ENCODE measurements at regions not wholly inside any gene's neighbourhood (a gene's known extent, or its start where the extent isn't known, plus 50 kb on each side); places are given as distances from the start of the nearest gene placed in this dataset.
A peak's percentile ranks its signal among the peaks of the same experiment; 100 is the strongest.
"Not testable (repeated sequence)": the region's sequence is repeated elsewhere in the genome, so short reads cannot be mapped to it uniquely, and the experiment has no call there.

DNA sequence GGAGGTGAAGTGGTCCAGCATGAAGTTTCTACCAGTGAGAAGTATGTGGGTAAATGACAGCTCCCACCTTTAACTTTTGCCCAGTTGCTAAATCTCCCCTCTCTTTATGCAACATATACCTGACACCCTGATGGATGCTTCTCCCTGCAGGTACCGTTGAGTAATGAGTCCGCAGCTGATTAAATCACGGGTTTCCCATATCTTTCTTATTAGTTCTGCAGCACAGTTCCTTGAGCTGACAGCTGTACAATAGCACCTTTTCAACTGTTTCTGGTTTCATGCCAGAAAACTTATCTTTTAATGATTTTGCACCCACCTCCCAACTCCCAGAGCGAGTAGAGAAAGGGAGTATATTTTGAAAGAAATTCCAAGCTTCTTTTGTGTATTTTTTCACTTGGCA lies 161.0 kb upstream of the TUT7 start:
- DNase-seq: no peak

DNA sequence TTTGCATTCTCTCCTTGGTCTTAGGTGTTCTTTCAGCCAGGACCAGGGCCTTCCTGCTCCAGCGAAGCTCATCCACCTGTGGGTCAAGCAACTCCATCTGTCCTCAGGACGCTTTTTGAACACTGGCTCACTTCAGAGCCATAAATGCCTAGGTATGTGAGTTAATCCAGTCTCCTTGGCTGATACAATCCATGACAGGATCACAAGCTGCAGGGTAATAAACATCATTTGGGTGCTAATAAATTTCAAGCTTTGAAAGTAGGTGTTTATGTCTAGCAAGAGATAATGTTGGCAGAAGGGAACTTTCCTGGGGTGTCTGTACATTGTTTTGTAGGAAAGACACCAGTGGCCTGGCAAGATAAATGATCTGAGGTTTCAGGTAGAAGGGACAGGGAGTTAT lies 159.2 kb upstream of the TUT7 start:
- DNase-seq: no peak

DNA sequence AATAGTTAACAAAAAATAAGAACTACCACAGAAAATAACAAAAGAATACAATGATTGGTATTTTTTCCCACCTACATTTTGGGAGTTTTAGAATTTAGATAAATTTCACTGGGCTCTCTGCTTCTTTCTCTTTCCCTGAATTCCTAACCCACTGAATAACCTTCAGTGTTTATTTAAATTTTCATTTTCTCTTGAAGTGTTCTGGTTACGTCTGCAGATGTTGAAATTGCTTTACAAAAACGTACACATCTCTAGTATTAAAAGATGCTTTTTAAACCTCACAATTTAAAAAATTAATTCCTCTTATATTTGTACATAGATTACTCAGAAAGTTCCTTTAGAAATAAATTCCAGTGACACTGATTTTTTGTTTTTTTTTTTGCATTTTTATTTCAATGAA lies 158.7 kb upstream of the TUT7 start:
- no peak for DNase-seq

DNA sequence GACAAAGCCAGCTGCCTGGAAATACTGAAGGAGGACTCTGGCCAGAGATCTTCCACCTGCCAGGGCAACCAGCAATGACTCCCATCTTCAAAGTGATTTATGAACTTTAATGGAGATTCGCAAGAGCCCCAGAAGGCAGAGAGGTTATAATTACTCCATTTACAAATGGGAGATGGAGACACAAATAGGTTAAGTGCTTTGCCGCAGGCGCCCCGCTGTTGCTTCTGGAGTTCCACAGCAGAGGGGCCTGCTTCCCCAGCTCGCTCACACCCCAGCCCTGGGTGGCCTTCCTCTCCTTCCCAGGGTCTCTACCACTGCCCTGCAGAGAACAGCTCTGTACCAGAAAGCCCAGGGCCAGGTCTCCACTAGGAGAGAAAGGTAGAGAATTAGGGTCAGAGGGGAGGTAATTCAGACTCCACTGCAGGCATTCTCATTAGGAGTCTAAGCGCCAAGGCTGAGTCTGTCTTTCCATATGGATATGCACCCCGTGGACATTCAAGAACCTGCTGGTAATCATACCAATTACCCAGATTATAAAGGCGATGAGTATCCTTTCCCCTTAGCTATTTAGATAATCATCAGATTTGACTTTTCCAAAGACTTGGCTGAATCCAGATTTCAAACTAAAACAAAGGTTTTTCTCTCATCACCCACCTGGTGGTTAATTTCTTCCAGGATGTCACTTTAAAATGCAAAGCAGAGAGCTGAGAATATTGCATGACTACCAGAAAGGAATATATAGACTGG lies 157.6 kb upstream of the TUT7 start:
- DNase-seq: no peak

DNA sequence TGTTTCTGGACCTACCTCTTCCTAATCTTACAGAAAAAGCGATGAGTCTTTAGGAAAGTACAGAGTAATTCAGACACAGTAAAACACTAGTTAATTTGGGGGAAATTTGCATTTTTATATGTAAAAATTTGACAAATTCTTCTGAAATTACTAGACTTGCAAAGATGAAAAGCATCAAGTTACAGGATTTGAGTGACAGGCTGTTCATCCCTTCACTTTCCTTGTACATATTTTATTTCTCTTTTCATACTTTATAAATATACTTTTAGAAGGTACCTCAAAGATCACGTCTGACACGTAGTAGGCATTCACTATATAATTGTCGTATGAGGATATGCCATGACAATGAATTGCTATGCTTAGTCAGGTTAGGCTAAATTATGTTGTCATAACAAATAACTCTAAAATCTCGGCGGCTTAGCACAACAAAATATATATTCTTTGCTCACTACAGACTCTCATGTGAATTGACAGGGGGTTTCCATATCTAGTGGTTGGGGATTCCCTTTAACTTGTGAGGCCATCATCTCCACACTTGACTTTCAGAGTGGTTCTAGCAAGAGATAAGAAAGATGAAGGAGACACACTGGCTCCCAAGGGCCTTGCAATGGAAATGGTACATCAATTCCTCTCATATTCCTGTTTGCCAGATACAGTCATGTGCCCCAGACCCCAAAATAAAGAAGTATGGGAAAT lies 154.1 kb upstream of the TUT7 start:
- DNase-seq: no peak

DNA sequence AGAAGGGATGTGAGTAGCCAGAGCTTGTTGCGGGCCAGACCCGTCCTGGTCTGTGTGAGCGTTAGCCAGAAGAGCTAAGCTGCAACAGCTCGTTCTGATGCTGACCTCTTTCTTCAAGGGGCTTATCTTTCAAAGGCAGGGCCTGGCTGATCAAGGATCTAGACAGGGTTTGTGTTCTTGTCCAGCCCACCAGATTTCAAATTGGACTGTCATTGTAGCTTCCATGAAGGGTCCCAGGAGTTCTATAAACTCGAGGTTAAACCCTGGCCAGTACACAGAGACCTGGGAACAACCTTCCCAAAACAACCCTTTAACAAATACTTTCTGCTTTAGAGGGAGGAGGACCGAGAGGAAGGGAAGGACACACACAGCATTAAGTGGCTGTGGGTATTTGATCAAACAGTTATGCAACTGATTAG lies 153.0 kb upstream of the TUT7 start:
- no peak for DNase-seq

DNA sequence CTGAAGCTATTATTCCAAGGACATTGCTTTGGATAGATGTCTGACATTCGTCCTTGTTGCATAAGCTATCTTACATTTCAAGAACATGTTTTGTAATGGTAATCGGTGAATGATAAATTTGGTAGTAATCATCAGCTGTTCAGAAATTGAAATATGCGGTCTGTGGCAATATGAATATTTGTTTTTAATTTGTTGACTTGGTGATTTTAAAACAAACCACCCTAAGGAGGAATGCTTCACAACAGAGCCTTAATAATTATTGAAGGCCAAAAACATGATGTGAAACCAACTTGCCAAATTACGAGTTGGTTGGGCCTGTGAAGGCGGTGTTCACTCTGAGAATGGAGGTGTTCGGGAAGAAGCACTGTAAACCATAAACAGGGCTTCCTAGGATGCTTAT lies 149.7 kb upstream of the TUT7 start:
- no peak for DNase-seq

DNA sequence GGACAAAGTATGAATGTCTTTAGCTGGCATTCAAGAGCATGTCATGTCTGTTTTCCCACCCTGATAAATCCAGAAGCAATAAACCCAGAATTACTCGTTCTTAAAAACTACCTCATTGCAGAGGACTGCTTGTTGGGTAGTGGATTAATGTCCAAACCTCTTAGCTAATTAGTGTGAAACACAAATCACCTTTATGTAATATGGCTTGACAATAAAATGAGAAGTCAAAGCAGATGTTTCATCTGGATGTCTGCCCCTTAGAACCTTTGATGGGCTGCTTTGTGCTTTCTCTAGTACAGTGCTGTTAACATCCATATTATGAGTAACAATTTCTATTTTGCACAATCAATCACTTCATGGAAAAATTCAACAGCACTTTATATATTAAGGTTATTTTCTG lies 149.1 kb upstream of the TUT7 start:
- no peak for DNase-seq

DNA sequence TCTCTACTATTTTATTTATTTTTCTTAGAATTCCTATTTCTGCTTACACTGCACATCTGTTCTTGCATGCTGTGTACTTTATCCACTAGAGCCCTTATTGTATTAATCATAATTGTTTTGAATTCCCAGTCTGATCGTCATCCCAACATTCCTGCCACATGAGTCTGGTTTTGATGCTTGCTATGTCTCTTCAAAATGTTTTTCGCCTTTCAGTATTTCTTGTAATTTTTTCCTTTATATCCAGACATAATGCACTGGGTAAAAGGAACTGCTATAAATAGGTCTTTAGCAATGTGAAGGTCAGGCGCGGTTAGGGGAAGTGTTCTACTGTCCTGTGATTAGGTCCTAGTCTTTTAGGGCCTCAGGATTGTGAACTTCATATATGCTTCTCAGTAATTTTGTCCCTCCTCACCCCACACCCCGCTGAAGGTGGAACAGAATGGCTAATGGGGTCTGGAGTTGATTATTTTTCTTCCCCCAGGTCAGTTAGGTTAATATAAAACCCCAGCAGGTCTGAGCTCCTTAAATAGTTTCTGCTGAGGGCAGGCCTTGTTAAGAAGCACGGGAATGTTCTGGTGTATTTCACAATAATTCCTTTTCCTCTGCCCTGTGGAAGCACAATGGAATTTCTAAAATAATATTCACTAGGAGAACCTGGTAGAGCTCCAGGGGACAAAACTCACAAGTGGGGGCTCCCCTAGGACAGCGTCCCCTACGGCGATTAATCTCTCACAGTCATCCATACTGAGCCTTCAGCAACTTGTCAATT lies 146.6 kb upstream of the TUT7 start:
- no peak for DNase-seq

DNA sequence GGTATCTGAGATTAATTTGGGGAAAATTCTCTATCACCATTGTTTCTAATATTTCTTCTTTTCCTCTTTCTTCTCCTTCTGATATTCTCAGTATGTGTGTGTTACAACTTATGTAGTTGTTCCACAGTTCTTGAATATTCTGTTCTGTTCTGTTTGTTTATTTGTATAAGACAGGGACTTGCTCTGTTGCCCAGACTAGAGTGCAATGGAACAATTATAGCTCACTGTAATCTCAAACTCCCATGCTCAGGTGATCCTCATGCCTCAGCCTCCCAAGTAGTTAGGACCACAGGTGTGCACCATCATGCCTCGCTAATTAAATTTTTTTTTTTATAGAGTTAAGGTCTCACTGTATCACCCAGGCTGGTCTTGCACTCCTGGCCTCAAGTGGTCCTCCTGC lies 145.8 kb upstream of the TUT7 start:
- no peak for DNase-seq

DNA sequence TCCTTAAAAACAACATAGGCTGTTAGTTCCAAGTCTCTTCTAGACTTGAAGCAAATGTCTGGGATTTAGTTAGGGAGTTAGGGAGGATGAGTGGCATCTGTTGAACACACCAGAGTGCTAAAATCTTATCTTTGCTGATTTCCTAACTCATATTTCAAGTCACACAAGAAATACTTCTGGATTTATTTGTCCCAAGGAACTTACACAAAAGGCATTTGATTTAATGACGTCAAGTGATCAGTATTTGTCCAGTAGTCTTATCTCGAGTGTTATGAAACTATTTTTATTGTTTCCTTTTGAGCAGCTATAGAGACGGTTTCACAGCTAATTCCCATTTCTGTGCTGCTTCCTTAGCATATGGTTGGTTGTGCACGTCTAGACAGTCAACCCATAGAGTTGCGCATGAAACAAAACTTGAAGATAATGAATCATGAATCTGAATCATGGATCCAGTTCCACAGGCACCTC lies 140.5 kb upstream of the TUT7 start:
- no peak for DNase-seq

DNA sequence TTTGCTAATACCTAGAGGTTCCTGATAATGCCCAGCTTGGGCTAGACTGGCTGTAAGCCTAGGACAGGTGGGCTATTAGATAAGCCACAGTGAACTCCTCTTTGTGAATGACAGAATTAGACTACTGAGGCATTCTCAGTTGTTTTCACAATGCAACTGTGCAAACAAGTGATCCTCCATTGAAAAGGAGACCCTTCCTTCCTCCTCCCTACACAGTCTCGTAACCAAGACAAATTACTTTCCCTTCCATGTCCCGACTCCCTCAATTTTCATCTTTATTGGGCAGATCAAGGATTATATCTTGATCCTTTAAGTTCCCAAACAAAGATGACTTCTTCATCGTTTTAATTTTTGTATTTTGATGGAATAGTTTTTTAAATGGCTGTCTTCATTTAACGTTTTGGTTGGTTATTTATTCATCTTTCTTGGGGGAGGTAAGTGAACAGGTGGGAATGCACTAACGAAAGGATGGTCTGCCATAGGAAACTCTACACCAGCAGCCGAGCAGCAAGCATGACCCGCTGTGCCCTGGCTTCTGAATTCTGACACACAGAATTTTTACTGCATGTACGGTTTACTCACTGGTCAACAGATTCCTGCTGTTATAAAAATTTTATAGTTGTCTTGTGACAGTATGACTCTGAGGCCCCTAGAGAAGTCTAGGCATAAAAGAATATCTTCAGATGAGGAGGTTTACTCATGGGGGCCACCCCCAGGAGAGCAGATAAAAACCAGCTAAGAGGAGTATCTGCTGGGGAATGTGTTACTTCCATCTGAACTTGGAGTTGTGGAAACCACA lies 137.5 kb upstream of the TUT7 start:
- no peak for DNase-seq

DNA sequence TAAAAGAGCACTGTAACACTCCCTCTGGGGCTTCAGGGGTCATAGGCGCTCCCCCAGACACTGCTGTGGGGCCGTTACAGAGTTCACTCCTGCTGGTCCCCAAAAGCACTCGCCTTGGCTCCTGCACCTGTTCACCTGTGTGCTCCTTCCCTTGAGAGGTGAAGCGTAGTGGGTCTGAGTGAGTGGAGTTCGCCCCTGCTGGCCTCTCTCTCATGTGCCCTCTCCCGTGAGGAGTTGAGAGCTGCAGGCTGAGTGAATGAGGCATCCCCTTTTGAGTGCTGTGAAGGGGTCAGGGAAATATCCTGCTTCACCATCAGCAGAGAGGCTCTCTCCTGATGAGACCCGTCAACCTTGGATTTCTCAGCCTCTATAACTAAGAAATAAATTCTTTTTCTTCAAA lies 134.6 kb upstream of the TUT7 start:
- no peak for DNase-seq

DNA sequence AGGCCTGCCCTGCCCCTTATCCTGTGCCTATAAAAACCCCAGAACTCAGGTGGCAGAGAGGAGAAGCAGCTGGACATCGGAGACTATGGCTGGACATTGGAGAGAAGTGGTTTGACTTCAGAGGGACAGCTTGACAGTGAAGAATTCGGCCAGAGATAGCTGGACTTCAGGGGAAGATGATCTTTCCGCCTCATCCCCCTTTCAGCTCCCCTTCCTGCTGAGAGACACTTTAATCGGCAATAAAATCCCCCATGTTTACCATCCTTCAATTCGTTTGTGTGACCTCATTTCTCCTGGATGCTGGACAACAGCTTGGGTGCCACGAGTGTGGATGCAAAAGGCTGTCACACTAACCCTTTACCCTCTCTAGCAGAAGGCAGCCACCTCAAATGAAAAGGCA lies 134.1 kb upstream of the TUT7 start:
- no peak for DNase-seq

DNA sequence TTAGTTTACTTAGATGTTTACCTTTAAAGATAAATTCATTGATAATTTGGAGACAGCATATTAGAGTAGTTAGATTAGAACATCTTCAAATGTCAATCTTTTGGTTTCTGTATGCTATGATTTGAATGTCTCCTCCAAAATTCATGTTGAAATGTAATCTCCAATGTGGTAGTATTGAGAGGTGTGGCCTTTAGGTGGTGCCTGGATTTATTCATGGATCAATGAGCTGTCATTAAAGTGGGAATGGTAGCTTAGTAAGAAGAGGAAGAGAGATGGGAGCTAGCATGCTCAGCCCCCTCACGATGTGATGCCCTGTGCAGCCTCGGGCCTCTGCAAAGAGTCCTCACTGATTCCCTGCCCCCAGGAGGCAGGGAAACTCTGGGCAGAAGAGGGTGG lies 133.6 kb upstream of the TUT7 start:
- DNase-seq: no peak

DNA sequence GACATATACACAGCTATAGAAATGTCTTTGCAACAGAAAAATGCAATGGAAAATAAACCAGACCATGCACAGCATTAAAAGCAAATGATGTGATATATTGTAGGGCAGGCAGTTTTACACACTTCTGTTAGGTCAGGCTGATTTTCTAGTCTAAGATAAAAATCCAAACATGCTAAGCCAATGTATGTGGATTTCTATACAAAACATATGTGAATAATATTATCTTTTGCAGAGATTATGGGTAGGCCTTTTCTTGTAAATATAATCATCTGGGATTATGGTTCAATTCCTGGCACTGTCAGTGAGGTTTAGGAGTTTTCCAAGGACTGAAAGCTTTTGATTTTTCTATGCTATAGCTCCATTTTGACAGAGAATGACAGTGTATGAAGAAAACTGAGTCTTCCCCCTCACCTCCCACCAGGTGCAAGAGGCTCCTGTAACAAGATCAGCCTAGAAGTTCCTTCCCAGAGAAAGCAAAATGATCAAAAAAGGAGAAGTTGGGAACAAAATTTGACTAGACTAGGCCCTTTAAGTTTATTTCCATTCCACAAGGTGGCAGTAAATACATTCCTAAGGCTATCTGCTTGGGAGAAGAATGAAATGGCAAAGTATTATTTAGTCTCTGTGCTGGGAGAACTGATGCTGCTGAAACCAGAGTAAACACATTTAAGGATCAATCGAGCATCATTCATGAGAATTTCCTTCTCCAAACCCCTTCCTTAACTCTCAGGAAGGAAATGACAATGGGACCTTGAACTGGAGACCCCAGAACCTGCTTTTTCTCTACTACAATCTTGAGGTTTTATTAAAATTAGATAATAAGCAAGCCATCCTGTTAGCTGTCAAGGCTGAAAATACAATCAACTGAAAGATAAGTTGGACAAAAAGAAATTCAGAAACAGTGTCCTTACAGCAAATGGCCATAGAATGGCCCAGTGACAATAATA lies 133.0 kb upstream of the TUT7 start:
- no peak for DNase-seq

DNA sequence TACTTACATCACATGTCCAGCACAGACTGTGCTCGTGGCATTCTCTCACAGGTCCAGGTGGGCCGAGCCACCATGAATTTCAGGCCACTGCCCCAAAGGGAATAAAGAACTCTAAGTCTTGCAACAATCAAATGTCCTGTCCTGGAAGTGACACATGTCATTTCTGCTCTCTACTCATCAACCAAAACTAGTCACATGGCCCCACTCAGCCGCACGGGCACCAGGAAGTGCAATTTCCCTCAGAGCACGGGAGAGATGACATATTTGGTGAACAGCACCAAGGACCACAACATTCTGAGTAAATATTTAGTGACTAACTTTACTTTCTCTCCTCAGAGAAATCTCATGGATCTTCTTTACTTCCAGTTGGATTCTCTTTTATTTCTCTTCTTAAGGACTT lies 131.1 kb upstream of the TUT7 start:
- DNase-seq: peak; percentile 8

DNA sequence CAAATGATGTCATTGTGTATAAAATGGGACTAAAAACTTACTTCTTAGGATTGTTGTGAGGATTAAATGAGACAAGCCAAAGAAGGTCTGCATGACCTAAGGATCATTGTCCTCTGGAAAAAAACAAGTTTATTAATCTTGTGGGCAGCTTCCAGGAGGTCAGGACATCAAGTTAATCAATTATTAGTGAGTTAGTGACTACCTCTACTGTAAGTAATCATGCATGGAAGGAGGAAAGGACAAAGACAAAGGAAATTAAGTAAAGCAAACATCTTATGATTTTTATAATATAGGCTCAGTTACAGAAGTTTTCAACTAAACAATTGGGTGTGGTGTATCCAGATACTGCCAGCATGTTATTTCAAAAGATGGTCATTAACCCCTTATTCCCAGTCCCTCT lies 129.3 kb upstream of the TUT7 start:
- DNase-seq: no peak

DNA sequence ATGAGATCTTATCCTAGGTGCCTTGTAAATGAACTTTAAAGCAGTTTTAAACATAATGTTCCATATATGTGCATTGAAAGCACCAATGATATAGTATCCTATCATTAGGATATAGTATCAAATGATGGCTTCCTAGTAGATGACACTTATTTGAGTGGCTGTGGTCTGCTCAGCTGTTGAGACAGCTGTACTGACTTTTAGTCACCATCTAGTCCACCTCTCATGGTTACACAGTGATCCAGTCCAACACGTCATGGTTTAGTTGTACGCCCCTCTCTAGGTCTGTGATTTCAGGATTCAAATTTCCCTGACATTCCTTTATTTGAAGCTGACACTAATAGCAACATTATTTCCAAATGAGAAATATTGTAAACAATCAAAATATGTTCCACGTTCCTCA lies 127.3 kb upstream of the TUT7 start:
- no peak for DNase-seq

DNA sequence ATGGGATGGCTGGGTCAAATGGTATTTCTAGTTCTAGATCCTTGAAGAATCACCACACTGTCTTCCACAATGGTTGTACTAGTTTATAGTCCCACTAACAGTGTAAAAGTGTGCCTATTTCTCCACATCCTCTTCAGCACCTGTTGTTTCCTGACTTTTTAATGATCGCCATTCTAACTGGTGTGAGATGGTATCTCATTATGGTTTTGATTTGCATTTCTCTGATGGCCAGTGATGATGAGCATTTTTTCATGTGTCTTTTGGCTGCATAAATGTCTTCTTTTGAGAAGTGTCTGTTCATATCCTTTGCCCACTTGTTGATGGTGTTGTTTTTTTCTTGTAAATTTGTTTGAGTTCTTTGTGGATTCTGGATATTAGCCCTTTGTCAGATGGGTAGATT lies 121.0 kb upstream of the TUT7 start:
- DNase-seq: not testable (repeated sequence)

DNA sequence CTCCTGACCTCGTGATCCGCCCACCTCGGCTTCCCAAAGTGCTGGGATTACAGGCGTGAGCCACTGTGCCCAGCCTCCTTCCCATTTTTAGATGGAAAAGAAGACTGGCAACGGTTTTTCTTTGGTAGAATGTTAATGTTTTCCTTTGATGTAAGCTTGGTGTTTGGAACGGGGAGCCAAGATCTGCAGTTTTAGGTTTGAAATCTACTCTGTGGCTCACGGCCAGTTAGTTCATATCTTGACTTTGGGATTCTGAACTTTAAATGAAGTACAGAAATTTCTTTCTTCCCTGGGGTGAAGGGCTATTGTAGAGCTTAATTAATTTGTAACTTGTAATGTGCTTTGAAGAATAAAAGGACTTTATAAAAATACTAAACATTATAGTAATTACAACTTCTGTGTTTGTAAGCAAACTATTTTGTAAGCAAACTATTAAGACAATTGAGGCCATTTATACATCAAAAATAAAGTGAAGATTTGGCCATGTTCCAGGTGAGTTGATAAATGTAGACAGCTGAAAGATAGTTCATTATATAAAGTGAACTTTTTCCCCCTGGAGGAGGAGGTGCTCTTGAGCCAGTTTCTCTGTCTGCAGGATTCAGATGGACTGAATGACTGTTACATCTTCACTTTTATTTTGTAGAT lies 117.1 kb upstream of the TUT7 start:
- no peak for DNase-seq
